HL-60 (cell line): ENCODE measurements at regions not wholly inside any gene's neighbourhood (a gene's known extent, or its start where the extent isn't known, plus 50 kb on each side); places are given as distances from the start of the nearest gene placed in this dataset.
"Not testable (repeated sequence)": the region's sequence is repeated elsewhere in the genome, so short reads cannot be mapped to it uniquely, and the experiment has no call there.

Experiments
- DNase-seq, 2 experiments: peaks; one replicate each; pipeline ENCODE4 v3.0.0-alpha.2; 2010 to 2020; ENCODE audit warnings: low read depth in 1 of 2, low spot score in 1 of 2
- H3K27ac ChIP-seq: fragments of 250-450 bp; sonication (Bioruptor Pico); replicated peaks from 2 replicates; pipeline ENCODE4 v1.5.1; 2020; ENCODE audit warnings: mild to moderate bottlenecking, moderate library complexity
- H3K27me3 ChIP-seq: fragments of 250-450 bp; sonication (Bioruptor Pico); 2 replicates; pipeline ENCODE4 v1.5.1; 2021; ENCODE audit warnings: mild to moderate bottlenecking, moderate library complexity; ENCODE audit not compliant: insufficient read depth, poor library complexity, severe bottlenecking
- H3K4me3 ChIP-seq: replicated peaks from 2 replicates; pipeline ENCODE4 v1.5.1; 2011; ENCODE audit warnings: mild to moderate bottlenecking, control low read depth, low read length; ENCODE audit not compliant: insufficient read depth
- GABPA ChIP-seq: IDR thresholded peaks from 2 replicates; pipeline ENCODE4 v1.6.1; 2012; ENCODE audit warnings: low read depth
- POLR2AphosphoS5 ChIP-seq: IDR thresholded peaks from 2 replicates; pipeline ENCODE4 v1.6.1; 2012; ENCODE audit warnings: low read depth
- SPI1 ChIP-seq: IDR thresholded peaks from 2 replicates; pipeline ENCODE4 v1.6.1; 2012; ENCODE audit warnings: low read depth, mild to moderate bottlenecking, borderline replicate concordance
- TF ChIP-seq, protein P1 (sequence below): IDR thresholded peaks from one replicate; pipeline ENCODE4 v1.5.1; 2011; ENCODE audit warnings: low read length, control low read depth, inconsistent platforms; ENCODE audit not compliant: insufficient read depth
- TF ChIP-seq, protein P2 (sequence below): IDR thresholded peaks from 2 replicates; pipeline ENCODE4 v1.6.1; 2012; ENCODE audit warnings: low read depth; ENCODE audit not compliant: insufficient replicate concordance

DNA sequence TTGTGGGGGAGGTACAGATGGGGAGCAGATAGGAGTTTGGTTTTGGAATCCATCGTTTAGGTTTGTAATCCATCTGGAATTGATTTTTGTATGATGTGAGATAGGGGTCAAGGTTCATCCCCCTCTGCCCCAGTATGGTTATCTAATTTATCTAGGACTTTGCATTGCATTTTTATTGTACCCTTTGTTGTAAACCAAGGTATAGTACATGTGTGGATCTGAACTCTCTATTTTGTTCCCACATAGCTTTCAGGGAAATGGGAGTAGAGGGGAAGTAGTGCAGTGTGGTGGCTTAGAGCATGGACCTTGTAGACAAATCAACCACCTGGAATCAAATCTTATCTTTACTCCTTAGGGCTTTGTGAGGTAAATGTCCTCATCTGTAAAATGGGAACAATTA is 65.7 kb downstream of the RAD54L2 start:
- no peak for DNase-seq
- no peak for TF ChIP-seq POLR2AphosphoS5
- TF ChIP-seq, protein P1, sequence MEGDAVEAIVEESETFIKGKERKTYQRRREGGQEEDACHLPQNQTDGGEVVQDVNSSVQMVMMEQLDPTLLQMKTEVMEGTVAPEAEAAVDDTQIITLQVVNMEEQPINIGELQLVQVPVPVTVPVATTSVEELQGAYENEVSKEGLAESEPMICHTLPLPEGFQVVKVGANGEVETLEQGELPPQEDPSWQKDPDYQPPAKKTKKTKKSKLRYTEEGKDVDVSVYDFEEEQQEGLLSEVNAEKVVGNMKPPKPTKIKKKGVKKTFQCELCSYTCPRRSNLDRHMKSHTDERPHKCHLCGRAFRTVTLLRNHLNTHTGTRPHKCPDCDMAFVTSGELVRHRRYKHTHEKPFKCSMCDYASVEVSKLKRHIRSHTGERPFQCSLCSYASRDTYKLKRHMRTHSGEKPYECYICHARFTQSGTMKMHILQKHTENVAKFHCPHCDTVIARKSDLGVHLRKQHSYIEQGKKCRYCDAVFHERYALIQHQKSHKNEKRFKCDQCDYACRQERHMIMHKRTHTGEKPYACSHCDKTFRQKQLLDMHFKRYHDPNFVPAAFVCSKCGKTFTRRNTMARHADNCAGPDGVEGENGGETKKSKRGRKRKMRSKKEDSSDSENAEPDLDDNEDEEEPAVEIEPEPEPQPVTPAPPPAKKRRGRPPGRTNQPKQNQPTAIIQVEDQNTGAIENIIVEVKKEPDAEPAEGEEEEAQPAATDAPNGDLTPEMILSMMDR, result no peak
- TF ChIP-seq GABPA, result no peak
- TF ChIP-seq, protein P2, sequence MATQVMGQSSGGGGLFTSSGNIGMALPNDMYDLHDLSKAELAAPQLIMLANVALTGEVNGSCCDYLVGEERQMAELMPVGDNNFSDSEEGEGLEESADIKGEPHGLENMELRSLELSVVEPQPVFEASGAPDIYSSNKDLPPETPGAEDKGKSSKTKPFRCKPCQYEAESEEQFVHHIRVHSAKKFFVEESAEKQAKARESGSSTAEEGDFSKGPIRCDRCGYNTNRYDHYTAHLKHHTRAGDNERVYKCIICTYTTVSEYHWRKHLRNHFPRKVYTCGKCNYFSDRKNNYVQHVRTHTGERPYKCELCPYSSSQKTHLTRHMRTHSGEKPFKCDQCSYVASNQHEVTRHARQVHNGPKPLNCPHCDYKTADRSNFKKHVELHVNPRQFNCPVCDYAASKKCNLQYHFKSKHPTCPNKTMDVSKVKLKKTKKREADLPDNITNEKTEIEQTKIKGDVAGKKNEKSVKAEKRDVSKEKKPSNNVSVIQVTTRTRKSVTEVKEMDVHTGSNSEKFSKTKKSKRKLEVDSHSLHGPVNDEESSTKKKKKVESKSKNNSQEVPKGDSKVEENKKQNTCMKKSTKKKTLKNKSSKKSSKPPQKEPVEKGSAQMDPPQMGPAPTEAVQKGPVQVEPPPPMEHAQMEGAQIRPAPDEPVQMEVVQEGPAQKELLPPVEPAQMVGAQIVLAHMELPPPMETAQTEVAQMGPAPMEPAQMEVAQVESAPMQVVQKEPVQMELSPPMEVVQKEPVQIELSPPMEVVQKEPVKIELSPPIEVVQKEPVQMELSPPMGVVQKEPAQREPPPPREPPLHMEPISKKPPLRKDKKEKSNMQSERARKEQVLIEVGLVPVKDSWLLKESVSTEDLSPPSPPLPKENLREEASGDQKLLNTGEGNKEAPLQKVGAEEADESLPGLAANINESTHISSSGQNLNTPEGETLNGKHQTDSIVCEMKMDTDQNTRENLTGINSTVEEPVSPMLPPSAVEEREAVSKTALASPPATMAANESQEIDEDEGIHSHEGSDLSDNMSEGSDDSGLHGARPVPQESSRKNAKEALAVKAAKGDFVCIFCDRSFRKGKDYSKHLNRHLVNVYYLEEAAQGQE, result no peak
- no peak for TF ChIP-seq SPI1

DNA sequence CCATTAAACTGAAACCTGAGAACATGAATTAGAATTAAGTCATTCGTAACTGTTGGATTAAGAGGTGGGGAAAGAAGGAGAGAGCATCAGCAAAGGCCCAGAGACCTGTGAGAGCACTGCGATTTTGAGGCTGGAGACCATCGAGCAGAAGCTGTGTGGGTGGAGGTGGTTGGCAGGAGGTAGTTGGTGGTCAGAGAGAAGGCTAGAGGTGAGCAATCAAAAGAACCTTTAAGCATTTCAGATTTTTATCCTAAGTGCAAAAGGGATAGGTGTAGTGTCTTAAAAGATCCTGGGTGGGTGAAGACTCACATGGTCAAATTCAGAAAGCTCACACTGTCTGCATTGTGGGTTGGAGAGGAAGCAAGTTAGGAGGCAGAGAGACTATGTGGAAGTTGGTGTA is 65.1 kb upstream of the TEX264 start:
- no peak overlapping the region for H3K4me3 ChIP-seq
- TF ChIP-seq, protein P2, result no peak
- TF ChIP-seq SPI1, result no peak
- TF ChIP-seq, protein P1, result no peak
- no peak for TF ChIP-seq POLR2AphosphoS5
- TF ChIP-seq GABPA, result no peak
- H3K27me3 ChIP-seq, result no peaks in the 10 kb centered on the region
- no peak overlapping the region for H3K27ac ChIP-seq
- no peak for DNase-seq

More for the DNA sequence above, 65.7 kb downstream of the RAD54L2 start:
- H3K27ac ChIP-seq, result no peak overlapping the region
- H3K4me3 ChIP-seq, result no peak overlapping the region
- no peaks in the 10 kb centered on the region for H3K27me3 ChIP-seq

DNA sequence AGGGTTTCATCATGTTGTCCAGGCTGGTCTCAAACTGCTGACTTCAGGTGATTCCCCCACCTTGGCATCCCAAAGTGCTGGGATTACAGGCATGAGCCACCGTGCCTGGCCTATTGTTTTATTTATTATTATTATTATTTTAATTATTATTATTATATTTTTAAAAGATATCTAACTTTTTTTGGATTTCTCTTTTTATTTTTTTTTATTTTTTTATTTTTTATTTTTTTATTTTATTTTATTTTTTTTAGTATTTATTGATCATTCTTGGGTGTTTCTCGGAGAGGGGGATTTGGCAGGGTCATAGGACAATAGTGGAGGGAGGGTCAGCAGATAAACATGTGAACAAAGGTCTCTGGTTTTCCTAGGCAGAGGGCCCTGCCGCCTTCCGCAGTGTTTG is 64.2 kb upstream of the TEX264 start:
- H3K27ac ChIP-seq, H3K4me3 ChIP-seq, H3K27me3 ChIP-seq, DNase-seq: not testable (repeated sequence)

DNA sequence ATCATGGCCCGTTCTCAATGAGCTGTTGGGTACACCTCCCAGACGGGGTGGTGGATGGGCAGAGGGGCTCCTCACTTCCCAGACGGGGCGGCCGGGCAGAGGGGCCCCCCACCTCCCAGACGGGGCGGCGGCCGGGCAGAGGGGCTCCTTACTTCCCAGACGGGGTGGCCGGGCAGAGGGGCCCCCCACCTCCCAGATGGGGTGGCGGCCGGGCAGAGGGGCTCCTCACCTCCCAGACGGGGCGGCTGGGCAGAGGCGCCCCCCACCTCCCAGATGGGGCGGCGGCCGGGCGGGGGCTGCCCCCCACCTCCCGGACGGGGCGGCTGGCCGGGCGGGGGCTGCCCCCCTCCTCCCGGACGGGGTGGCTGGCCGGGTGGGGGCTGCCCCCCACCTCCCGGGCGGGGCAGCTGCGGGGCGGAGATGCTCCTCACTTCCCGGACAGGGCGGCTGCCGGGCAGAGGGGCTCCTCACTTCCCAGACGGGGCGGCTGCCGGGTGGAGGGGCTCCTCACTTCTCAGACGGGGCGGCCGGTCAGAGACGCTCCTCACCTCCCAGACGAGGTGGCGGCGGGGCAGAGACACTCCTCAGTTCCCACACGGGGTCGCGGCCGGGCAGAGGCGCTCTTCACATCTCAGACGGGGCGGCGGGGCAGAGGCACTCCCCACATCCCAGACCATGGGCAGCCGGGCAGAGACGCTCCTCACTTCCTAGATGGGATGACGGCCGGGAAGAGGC is 63.3 kb upstream of the TEX264 start:
- DNase-seq, H3K27me3 ChIP-seq: not testable (repeated sequence)

DNA sequence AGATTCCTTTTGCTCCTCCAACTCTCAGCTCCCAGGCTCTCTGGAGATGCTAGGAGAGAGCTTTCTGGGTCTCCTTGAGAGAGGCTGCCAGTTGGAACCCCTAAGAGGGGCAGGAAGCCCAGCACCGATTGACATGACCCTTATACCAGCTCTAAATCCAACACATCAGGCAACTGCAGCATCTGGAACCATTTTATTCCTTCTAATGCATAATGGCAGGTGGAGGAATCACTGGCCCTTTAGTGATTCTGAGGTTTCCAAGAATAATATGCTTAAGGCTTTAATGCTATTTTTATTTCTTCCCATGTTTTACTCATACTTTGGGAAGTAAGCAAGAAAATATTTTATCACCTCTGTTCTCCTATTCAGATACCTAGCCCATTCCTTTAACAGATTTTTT is 60.3 kb upstream of the TEX264 start:
- Histone ChIP-seq H3K27me3 (no peaks in the 10 kb centered on the region), H3K4me3 (no peak overlapping the region), H3K27ac (no peak overlapping the region)
- TF ChIP-seq, protein P1, result no peak
- TF ChIP-seq, protein P2, result no peak
- TF ChIP-seq POLR2AphosphoS5 (no peak), GABPA (no peak), SPI1 (no peak)
- no peak for DNase-seq

More for the DNA sequence above, 63.3 kb upstream of the TEX264 start:
- not testable (repeated sequence) for H3K27ac ChIP-seq, H3K4me3 ChIP-seq
